GM19395 (cell line): ENCODE measurements at regions not wholly inside any gene's neighbourhood (a gene's known extent, or its start where the extent isn't known, plus 50 kb on each side); places are given as distances from the start of the nearest gene placed in this dataset.

ENCODE experiments used
- ATAC-seq: cut with Tn5 transposase; IDR thresholded peaks from one replicate; pipeline ENCODE4 v1.9.1; 2021; ENCODE audit warnings: mild to moderate bottlenecking, moderate library complexity; ENCODE audit not compliant: unreplicated experiment

GRCh38 chr18:71597219-71597618 lies 946.9 kb downstream of the CBLN2 start:
- no peak for ATAC-seq

- ATAC-seq, result no peak
These were observed 960.9 kb downstream of the CBLN2 start for GRCh38 chr18:71583252-71583651.

- no peak for ATAC-seq
These were observed 989.5 kb downstream of the CBLN2 start for GRCh38 chr18:71554686-71555085.

GRCh38 chr18:71541643-71542042 lies 1002.5 kb downstream of the CBLN2 start:
- no peak for ATAC-seq

GRCh38 chr18:71529703-71530303 lies 1014.3 kb downstream of the CBLN2 start:
- ATAC-seq, result no peak

GRCh38 chr18:71523483-71524435 lies 1020.4 kb downstream of the CBLN2 start:
- no peak for ATAC-seq

GRCh38 chr18:71505526-71505925 lies 1038.6 kb downstream of the CBLN2 start:
- no peak for ATAC-seq

- no peak for ATAC-seq
These were observed 1040.9 kb downstream of the CBLN2 start for GRCh38 chr18:71503222-71503621.

- no peak for ATAC-seq
These were observed 1058.5 kb downstream of the CBLN2 start for GRCh38 chr18:71485611-71486010.

- ATAC-seq, result no peak
These were observed 1072.0 kb downstream of the CBLN2 start for GRCh38 chr18:71471963-71472725.

- ATAC-seq, result no peak
These were observed 1087.9 kb downstream of the CBLN2 start for GRCh38 chr18:71456206-71456605.

- no peak for ATAC-seq
These were observed 1093.9 kb downstream of the CBLN2 start for GRCh38 chr18:71450257-71450656.

GRCh38 chr18:71443706-71444480 lies 1100.2 kb downstream of the CBLN2 start:
- no peak for ATAC-seq

GRCh38 chr18:71442731-71443141 lies 1101.4 kb downstream of the CBLN2 start:
- ATAC-seq, result no peak

- ATAC-seq, result no peak
These were observed 1103.0 kb downstream of the CBLN2 start for GRCh38 chr18:71441156-71441555.

GRCh38 chr18:71437511-71437910 lies 1106.6 kb downstream of the CBLN2 start:
- no peak for ATAC-seq

GRCh38 chr18:71433373-71433772 lies 1110.8 kb downstream of the CBLN2 start:
- no peak for ATAC-seq

- no peak for ATAC-seq
These were observed 1112.5 kb downstream of the CBLN2 start for GRCh38 chr18:71431689-71432088.

- ATAC-seq, result no peak
These were observed 1113.0 kb downstream of the CBLN2 start for GRCh38 chr18:71431171-71431570.

GRCh38 chr18:71426441-71426840 lies 1117.7 kb downstream of the CBLN2 start:
- no peak for ATAC-seq
